GM23338 (cell line): ENCODE measurements at regions not wholly inside any gene's neighbourhood (a gene's known extent, or its start where the extent isn't known, plus 50 kb on each side); places are given as distances from the start of the nearest gene placed in this dataset.

Experiments used
- ATAC-seq: fragments of 200-7000 bp; cut with Tn5 transposase; 3 replicates; pipeline ENCODE4 v1.9.1; 2020
- DNase-seq: peaks from one replicate; pipeline ENCODE4 v3.0.0-alpha.2; 2015; ENCODE audit warnings: low spot score
- H2AFZ ChIP-seq: fragments of 200-600 bp; sonication (generic); 2 replicates; pipeline ENCODE4 v1.8.0; 2016; ENCODE audit warnings: antibody characterized with exemption, mild to moderate bottlenecking, moderate library complexity
- H3F3A ChIP-seq: fragments of 200-600 bp; sonication (generic); replicated peaks from 2 replicates; pipeline ENCODE4 v1.8.0; 2017; ENCODE audit warnings: antibody characterized with exemption, mixed run types, low read depth
- H3K27ac ChIP-seq: fragments of 200-600 bp; sonication (generic); 2 replicates; pipeline ENCODE4 v1.6.1; 2016; ENCODE audit warnings: low read depth
- H3K27me3 ChIP-seq: fragments of 200-600 bp; sonication (generic); 2 replicates; pipeline ENCODE4 v1.8.0; 2016; ENCODE audit warnings: mild to moderate bottlenecking, mixed run types, moderate library complexity; ENCODE audit not compliant: insufficient read depth
- H3K36me3 ChIP-seq: fragments of 200-600 bp; sonication (generic); 2 replicates; pipeline ENCODE4 v1.8.0; 2016; ENCODE audit warnings: mild to moderate bottlenecking; ENCODE audit not compliant: insufficient read depth
- H3K4me1 ChIP-seq: fragments of 200-600 bp; sonication (generic); 2 replicates; pipeline ENCODE4 v1.8.0; 2016; ENCODE audit warnings: mild to moderate bottlenecking, moderate library complexity; ENCODE audit not compliant: insufficient read depth
- H3K4me2 ChIP-seq: fragments of 200-600 bp; sonication (generic); 2 replicates; pipeline ENCODE4 v1.7.1; 2017; ENCODE audit warnings: mixed run types
- H3K4me3 ChIP-seq: fragments of 200-600 bp; sonication (generic); 2 replicates; pipeline ENCODE4 v1.6.1; 2016; ENCODE audit warnings: mixed run types
- H3K79me2 ChIP-seq: fragments of 200-600 bp; sonication (generic); replicated peaks from 2 replicates; pipeline ENCODE4 v1.8.0; 2017; ENCODE audit warnings: mild to moderate bottlenecking; ENCODE audit not compliant: insufficient read depth
- H3K9me2 ChIP-seq: fragments of 200-600 bp; sonication (generic); 2 replicates; pipeline ENCODE4 v1.8.0; 2017; ENCODE audit not compliant: insufficient read depth
- H4K20me1 ChIP-seq: fragments of 200-600 bp; sonication (generic); replicated peaks from 2 replicates; pipeline ENCODE4 v1.8.0; 2017; ENCODE audit warnings: mild to moderate bottlenecking; ENCODE audit not compliant: insufficient read depth
- H3K27ac Mint-ChIP-seq: 2 replicates; pipeline ENCODE4 v1.8.0; 2020; ENCODE audit warnings: inconsistent platforms, mild to moderate bottlenecking, moderate library complexity, mixed read lengths
- H3K27me3 Mint-ChIP-seq: 3 replicates; pipeline ENCODE4 v1.8.0; 2022; ENCODE audit warnings: low read depth, mild to moderate bottlenecking, moderate library complexity, mixed read lengths, inconsistent platforms; ENCODE audit not compliant: insufficient read depth, poor library complexity
- H3K36me3 Mint-ChIP-seq: 3 replicates; pipeline ENCODE4 v1.8.0; 2021; ENCODE audit warnings: low read depth, mild to moderate bottlenecking, inconsistent platforms, moderate library complexity, mixed read lengths
- H3K4me1 Mint-ChIP-seq: 3 replicates; pipeline ENCODE4 v1.8.0; 2020; ENCODE audit warnings: mild to moderate bottlenecking, inconsistent platforms, mixed read lengths
- H3K4me3 Mint-ChIP-seq: 3 replicates; pipeline ENCODE4 v1.8.0; 2021; ENCODE audit warnings: moderate library complexity, mild to moderate bottlenecking, inconsistent platforms, mixed read lengths
- H3K9me3 Mint-ChIP-seq: 3 replicates; pipeline ENCODE4 v1.8.0; 2020; ENCODE audit warnings: moderate library complexity, mild to moderate bottlenecking, inconsistent platforms, mixed read lengths
- CREB1 ChIP-seq: fragments of 250-450 bp; sonication (Bioruptor Pico); IDR thresholded peaks from 2 replicates; pipeline ENCODE4 v1.5.0; 2020; ENCODE audit warnings: low read depth, mild to moderate bottlenecking, moderate library complexity
- EZH2 ChIP-seq: fragments of 200-600 bp; sonication (generic); IDR thresholded peaks from one replicate; pipeline ENCODE4 v1.8.0; 2017; ENCODE audit warnings: antibody characterized with exemption, mild to moderate bottlenecking, low read depth; ENCODE audit not compliant: unreplicated experiment
- EZH2phosphoT487 ChIP-seq: fragments of 200-600 bp; sonication (generic); IDR thresholded peaks from one replicate; pipeline ENCODE4 v1.8.1; 2018; ENCODE audit warnings: antibody characterized with exemption; ENCODE audit not compliant: unreplicated experiment
- JUNB ChIP-seq: IDR thresholded peaks from one replicate; pipeline ENCODE4 v1.6.1; 2016; ENCODE audit warnings: antibody characterized with exemption; ENCODE audit not compliant: unreplicated experiment
- NANOG ChIP-seq: IDR thresholded peaks from 2 replicates; pipeline ENCODE4 v1.6.1; 2016; ENCODE audit warnings: antibody characterized with exemption, borderline replicate concordance
- POLR2AphosphoS5 ChIP-seq: IDR thresholded peaks from 2 replicates; pipeline ENCODE4 v1.6.1; 2016; ENCODE audit warnings: antibody characterized with exemption, low read depth
- STAT1 ChIP-seq: IDR thresholded peaks from one replicate; pipeline ENCODE4 v1.6.1; 2016; ENCODE audit warnings: antibody characterized with exemption; ENCODE audit not compliant: unreplicated experiment
- ZNF114 ChIP-seq: fragments of 250-450 bp; sonication (Bioruptor Pico); IDR thresholded peaks from 2 replicates; pipeline ENCODE4 v1.5.0; 2020; ENCODE audit warnings: mild to moderate bottlenecking, moderate library complexity
- ZNF331 ChIP-seq: fragments of 250-450 bp; sonication (Bioruptor Pico); IDR thresholded peaks from 2 replicates; pipeline ENCODE4 v1.5.0; 2020; ENCODE audit warnings: low read depth, mild to moderate bottlenecking, moderate library complexity
- TF ChIP-seq, protein P1 (sequence below), 2 experiments: fragments of 200-600 bp in 1 of 2; sonication (generic) in 1 of 2; conservative IDR thresholded peaks; 2 replicates each; pipeline versions ENCODE4 v1.5.1 to v1.6.1; 2016 to 2017; ENCODE audit warnings: antibody characterized with exemption in 2 of 2, low read depth in 2 of 2, mild to moderate bottlenecking in 2 of 2, moderate library complexity in 1 of 2
- TF ChIP-seq, protein P2 (sequence below): IDR thresholded peaks from one replicate; pipeline ENCODE4 v1.6.1; 2018; ENCODE audit warnings: antibody characterized with exemption; ENCODE audit not compliant: unreplicated experiment

DNA sequence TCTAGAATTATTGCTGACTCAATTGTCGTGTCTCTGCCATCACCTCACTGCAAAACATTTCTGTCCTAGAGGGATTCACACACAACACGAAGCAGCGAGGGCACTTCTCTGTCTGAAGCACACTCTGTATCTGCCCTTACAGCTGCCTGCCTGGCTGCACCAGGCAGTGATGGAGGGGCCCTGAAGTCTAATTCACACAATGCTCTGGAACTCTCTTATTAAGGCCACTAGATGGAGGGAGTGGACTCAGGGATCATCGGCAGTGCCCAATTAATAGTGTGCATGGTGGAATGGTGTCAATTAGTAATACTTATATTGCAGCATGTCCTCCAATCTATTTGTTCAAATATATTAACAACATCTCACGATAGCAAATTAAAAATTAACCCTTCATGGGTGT lies 157.5 kb upstream of the MAP1B start:
- Mint-ChIP-seq H3K9me3 (peaks cover 30% of the 10 kb centered on the region), H3K4me1 (peaks cover 9% of the 10 kb centered on the region; the same call in 2 of the 3 replicates), H3K27me3 (peaks cover 4% of the 10 kb centered on the region), H3K36me3 (peaks cover 14% of the 10 kb centered on the region), H3K4me3 (no peak overlapping the region), H3K27ac (no peak overlapping the region)
- Histone ChIP-seq H4K20me1 (no peaks in the 10 kb centered on the region), H3K4me1 (peaks cover 3% of the 10 kb centered on the region), H3K36me3 (no peaks in the 10 kb centered on the region; the same call in 1 of the 2 replicates), H3K4me3 (no peak overlapping the region), H3K27ac (no peak overlapping the region), H3K4me2 (no peak overlapping the region), H3K79me2 (no peaks in the 10 kb centered on the region), H3K9me2 (no peaks in the 10 kb centered on the region), H2AFZ (no peak overlapping the region), H3K27me3 (no peaks in the 10 kb centered on the region), H3F3A (no peaks in the 10 kb centered on the region)
- ATAC-seq (no peak), DNase-seq (no peak)
- no peak for TF ChIP-seq EZH2phosphoT487
- TF ChIP-seq, protein P1, sequence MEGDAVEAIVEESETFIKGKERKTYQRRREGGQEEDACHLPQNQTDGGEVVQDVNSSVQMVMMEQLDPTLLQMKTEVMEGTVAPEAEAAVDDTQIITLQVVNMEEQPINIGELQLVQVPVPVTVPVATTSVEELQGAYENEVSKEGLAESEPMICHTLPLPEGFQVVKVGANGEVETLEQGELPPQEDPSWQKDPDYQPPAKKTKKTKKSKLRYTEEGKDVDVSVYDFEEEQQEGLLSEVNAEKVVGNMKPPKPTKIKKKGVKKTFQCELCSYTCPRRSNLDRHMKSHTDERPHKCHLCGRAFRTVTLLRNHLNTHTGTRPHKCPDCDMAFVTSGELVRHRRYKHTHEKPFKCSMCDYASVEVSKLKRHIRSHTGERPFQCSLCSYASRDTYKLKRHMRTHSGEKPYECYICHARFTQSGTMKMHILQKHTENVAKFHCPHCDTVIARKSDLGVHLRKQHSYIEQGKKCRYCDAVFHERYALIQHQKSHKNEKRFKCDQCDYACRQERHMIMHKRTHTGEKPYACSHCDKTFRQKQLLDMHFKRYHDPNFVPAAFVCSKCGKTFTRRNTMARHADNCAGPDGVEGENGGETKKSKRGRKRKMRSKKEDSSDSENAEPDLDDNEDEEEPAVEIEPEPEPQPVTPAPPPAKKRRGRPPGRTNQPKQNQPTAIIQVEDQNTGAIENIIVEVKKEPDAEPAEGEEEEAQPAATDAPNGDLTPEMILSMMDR (conservative IDR thresholded peaks at IDR 0.05; ENCODE audit: low read depth in 2 of 2), result peak in 1 of 2 experiments; percentile 34; a peak in 2 of 4 replicates

DNA sequence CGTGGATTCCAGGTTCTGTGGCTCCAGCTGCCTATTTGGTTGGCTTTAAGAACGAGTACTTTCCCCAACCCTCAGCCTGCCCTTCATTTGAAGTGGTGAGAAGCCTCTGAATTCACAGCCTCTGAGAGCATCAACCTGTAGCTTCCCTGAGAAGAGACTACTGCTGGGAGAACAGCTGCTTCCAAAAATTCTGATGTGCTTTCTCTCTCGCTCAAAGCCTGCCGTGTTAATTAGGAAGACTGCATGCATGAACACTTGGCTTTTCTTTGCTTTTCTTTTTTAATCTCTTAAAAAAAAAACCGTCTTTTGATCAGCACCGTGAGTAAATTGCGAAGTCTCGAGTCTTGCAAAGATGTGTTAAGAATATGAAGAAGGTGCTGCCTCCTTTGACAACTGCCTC lies 153.4 kb upstream of the MAP1B start:
- Mint-ChIP-seq H3K4me1 (peaks cover 31% of the 10 kb centered on the region), H3K36me3 (peaks cover under 1% of the 10 kb centered on the region; the same call in 2 of the 3 replicates), H3K27ac (no peak overlapping the region)
- TF ChIP-seq, protein P2, sequence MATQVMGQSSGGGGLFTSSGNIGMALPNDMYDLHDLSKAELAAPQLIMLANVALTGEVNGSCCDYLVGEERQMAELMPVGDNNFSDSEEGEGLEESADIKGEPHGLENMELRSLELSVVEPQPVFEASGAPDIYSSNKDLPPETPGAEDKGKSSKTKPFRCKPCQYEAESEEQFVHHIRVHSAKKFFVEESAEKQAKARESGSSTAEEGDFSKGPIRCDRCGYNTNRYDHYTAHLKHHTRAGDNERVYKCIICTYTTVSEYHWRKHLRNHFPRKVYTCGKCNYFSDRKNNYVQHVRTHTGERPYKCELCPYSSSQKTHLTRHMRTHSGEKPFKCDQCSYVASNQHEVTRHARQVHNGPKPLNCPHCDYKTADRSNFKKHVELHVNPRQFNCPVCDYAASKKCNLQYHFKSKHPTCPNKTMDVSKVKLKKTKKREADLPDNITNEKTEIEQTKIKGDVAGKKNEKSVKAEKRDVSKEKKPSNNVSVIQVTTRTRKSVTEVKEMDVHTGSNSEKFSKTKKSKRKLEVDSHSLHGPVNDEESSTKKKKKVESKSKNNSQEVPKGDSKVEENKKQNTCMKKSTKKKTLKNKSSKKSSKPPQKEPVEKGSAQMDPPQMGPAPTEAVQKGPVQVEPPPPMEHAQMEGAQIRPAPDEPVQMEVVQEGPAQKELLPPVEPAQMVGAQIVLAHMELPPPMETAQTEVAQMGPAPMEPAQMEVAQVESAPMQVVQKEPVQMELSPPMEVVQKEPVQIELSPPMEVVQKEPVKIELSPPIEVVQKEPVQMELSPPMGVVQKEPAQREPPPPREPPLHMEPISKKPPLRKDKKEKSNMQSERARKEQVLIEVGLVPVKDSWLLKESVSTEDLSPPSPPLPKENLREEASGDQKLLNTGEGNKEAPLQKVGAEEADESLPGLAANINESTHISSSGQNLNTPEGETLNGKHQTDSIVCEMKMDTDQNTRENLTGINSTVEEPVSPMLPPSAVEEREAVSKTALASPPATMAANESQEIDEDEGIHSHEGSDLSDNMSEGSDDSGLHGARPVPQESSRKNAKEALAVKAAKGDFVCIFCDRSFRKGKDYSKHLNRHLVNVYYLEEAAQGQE, result no peak
- no peak for TF ChIP-seq ZNF114 (CRISPR knock-in tag)
- no peak for TF ChIP-seq NANOG
- no peak for TF ChIP-seq EZH2phosphoT487
- no peak for TF ChIP-seq EZH2
- TF ChIP-seq POLR2AphosphoS5, result no peak
- no peak for TF ChIP-seq STAT1
- TF ChIP-seq JUNB, result no peak
- no peak for TF ChIP-seq CREB1
- TF ChIP-seq, protein P1 (conservative IDR thresholded peaks at IDR 0.05; ENCODE audit: low read depth in 2 of 2), result no peak
- TF ChIP-seq ZNF331 (CRISPR knock-in tag), result no peak

More for the DNA sequence above, 153.4 kb upstream of the MAP1B start:
- Histone ChIP-seq H3K27ac (no peak overlapping the region), H3K36me3 (no peaks in the 10 kb centered on the region; the same call in 1 of the 2 replicates), H3K9me2 (no peaks in the 10 kb centered on the region), H2AFZ (peak overlapping the region; percentile 72; the same call in 1 of the 2 replicates), H3K4me2 (no peak overlapping the region), H3K79me2 (no peaks in the 10 kb centered on the region), H4K20me1 (no peaks in the 10 kb centered on the region), H3F3A (no peaks in the 10 kb centered on the region), H3K4me3 (no peak overlapping the region), H3K27me3 (no peaks in the 10 kb centered on the region), H3K4me1 (no peaks in the 10 kb centered on the region; the same call in 1 of the 2 replicates)
- Mint-ChIP-seq H3K9me3 (peaks cover 12% of the 10 kb centered on the region), H3K4me3 (no peak overlapping the region), H3K27me3 (no peaks in the 10 kb centered on the region)
- DNase-seq, result no peak
- ATAC-seq, result no peak
